KMS-11 (cell line): ENCODE measurements at regions not wholly inside any gene's neighbourhood (a gene's known extent, or its start where the extent isn't known, plus 50 kb on each side); places are given as distances from the start of the nearest gene placed in this dataset.

Experiments
- H2AFZ ChIP-seq: fragments of 200-600 bp; sonication (generic); 2 replicates; pipeline ENCODE4 v1.6.1; 2016; ENCODE audit warnings: antibody characterized with exemption, mixed run types, low read depth
- H3K27ac ChIP-seq: fragments of 200-600 bp; sonication (generic); 2 replicates; pipeline ENCODE4 v1.6.1; 2016; ENCODE audit warnings: mild to moderate bottlenecking, mixed run types
- H3K27me3 ChIP-seq: fragments of 200-600 bp; sonication (generic); 2 replicates; pipeline ENCODE4 v1.6.1; 2017; ENCODE audit warnings: mild to moderate bottlenecking, low read depth, mixed run types, moderate library complexity; ENCODE audit not compliant: insufficient read depth
- H3K36me3 ChIP-seq: fragments of 200-600 bp; sonication (generic); 2 replicates; pipeline ENCODE4 v1.6.1; 2017; ENCODE audit warnings: mild to moderate bottlenecking, mixed run types; ENCODE audit not compliant: insufficient read depth
- H3K4me1 ChIP-seq: fragments of 200-600 bp; sonication (generic); 2 replicates; pipeline ENCODE4 v1.6.1; 2016; ENCODE audit warnings: mild to moderate bottlenecking, low read depth, mixed run types; ENCODE audit not compliant: poor library complexity, severe bottlenecking
- H3K4me2 ChIP-seq: fragments of 200-600 bp; sonication (generic); 2 replicates; pipeline ENCODE4 v1.7.0; 2016; ENCODE audit warnings: mild to moderate bottlenecking, mixed run types
- H3K4me3 ChIP-seq: fragments of 200-600 bp; sonication (generic); IDR thresholded peaks from 2 replicates; pipeline ENCODE4 v1.6.1; 2017; ENCODE audit warnings: low read depth, low read length, mixed read lengths; ENCODE audit not compliant: insufficient read depth
- H3K79me2 ChIP-seq: fragments of 200-600 bp; sonication (generic); 2 replicates; pipeline ENCODE4 v1.6.1; 2016; ENCODE audit warnings: low read depth, mixed run types; ENCODE audit not compliant: insufficient read depth
- H3K9ac ChIP-seq: fragments of 200-600 bp; sonication (generic); 2 replicates; pipeline ENCODE4 v1.6.1; 2016; ENCODE audit warnings: mild to moderate bottlenecking, mixed run types
- H4K20me1 ChIP-seq: fragments of 200-600 bp; sonication (generic); 2 replicates; pipeline ENCODE4 v1.6.1; 2016; ENCODE audit warnings: mild to moderate bottlenecking, mixed run types; ENCODE audit not compliant: insufficient read depth
- CTCF ChIP-seq: fragments of 200-600 bp; sonication (generic); conservative IDR thresholded peaks from 2 replicates; pipeline ENCODE4 v1.6.1; 2017; ENCODE audit warnings: low read depth, mild to moderate bottlenecking, antibody characterized with exemption, low read length, moderate library complexity, mixed read lengths

- no peaks in the 10 kb centered on the region for H3K4me1 ChIP-seq
- no peaks in the 10 kb centered on the region for H3K36me3 ChIP-seq
- no peaks in the 10 kb centered on the region for H3K27me3 ChIP-seq
- H4K20me1 ChIP-seq, result no peaks in the 10 kb centered on the region
- TF ChIP-seq CTCF, result no peak
- no peak overlapping the region for H2AFZ ChIP-seq
- no peaks in the 10 kb centered on the region for H3K79me2 ChIP-seq
- no peak overlapping the region for H3K4me3 ChIP-seq
- H3K4me2 ChIP-seq, result no peak overlapping the region
- H3K9ac ChIP-seq, result no peak overlapping the region
- H3K27ac ChIP-seq, result no peak overlapping the region
Observed at GRCh38 chr14:41393512-41393911, 213.2 kb upstream of the LRFN5 start.

- Histone ChIP-seq H3K4me3 (no peak overlapping the region), H2AFZ (no peak overlapping the region), H4K20me1 (no peaks in the 10 kb centered on the region), H3K79me2 (no peaks in the 10 kb centered on the region), H3K4me1 (no peaks in the 10 kb centered on the region), H3K27me3 (no peaks in the 10 kb centered on the region), H3K9ac (no peak overlapping the region), H3K4me2 (no peak overlapping the region), H3K36me3 (no peaks in the 10 kb centered on the region), H3K27ac (no peak overlapping the region)
- no peak for TF ChIP-seq CTCF
Observed at GRCh38 chr14:41392226-41392625, 214.4 kb upstream of the LRFN5 start.

GRCh38 chr14:41389355-41389754 lies 217.3 kb upstream of the LRFN5 start:
- Histone ChIP-seq H3K4me1 (no peaks in the 10 kb centered on the region), H3K27ac (no peak overlapping the region), H3K36me3 (no peaks in the 10 kb centered on the region), H3K4me3 (no peak overlapping the region), H3K4me2 (no peak overlapping the region), H3K27me3 (no peaks in the 10 kb centered on the region), H3K79me2 (no peaks in the 10 kb centered on the region), H2AFZ (no peak overlapping the region), H4K20me1 (no peaks in the 10 kb centered on the region), H3K9ac (no peak overlapping the region)
- TF ChIP-seq CTCF, result no peak

GRCh38 chr14:41385797-41386196 lies 220.9 kb upstream of the LRFN5 start:
- Histone ChIP-seq H4K20me1 (no peaks in the 10 kb centered on the region), H2AFZ (no peak overlapping the region), H3K27me3 (no peaks in the 10 kb centered on the region), H3K79me2 (no peaks in the 10 kb centered on the region), H3K27ac (no peak overlapping the region), H3K9ac (no peak overlapping the region), H3K4me3 (no peak overlapping the region), H3K4me1 (no peaks in the 10 kb centered on the region), H3K36me3 (no peaks in the 10 kb centered on the region), H3K4me2 (no peak overlapping the region)
- no peak for TF ChIP-seq CTCF

- no peak overlapping the region for H3K4me3 ChIP-seq
- no peak overlapping the region for H3K4me2 ChIP-seq
- no peak overlapping the region for H3K27ac ChIP-seq
- H2AFZ ChIP-seq, result no peak overlapping the region
- no peaks in the 10 kb centered on the region for H3K4me1 ChIP-seq
- H4K20me1 ChIP-seq, result no peaks in the 10 kb centered on the region
- no peaks in the 10 kb centered on the region for H3K79me2 ChIP-seq
- H3K36me3 ChIP-seq, result no peaks in the 10 kb centered on the region
- no peaks in the 10 kb centered on the region for H3K27me3 ChIP-seq
- no peak overlapping the region for H3K9ac ChIP-seq
- TF ChIP-seq CTCF, result no peak
Observed at GRCh38 chr14:41380017-41380416, 226.7 kb upstream of the LRFN5 start.
